ENCODE measurements at regions not wholly inside any gene's neighbourhood (a gene's known extent, or its start where the extent isn't known, plus 50 kb on each side); places are given as distances from the start of the nearest gene placed in this dataset.

DNA sequence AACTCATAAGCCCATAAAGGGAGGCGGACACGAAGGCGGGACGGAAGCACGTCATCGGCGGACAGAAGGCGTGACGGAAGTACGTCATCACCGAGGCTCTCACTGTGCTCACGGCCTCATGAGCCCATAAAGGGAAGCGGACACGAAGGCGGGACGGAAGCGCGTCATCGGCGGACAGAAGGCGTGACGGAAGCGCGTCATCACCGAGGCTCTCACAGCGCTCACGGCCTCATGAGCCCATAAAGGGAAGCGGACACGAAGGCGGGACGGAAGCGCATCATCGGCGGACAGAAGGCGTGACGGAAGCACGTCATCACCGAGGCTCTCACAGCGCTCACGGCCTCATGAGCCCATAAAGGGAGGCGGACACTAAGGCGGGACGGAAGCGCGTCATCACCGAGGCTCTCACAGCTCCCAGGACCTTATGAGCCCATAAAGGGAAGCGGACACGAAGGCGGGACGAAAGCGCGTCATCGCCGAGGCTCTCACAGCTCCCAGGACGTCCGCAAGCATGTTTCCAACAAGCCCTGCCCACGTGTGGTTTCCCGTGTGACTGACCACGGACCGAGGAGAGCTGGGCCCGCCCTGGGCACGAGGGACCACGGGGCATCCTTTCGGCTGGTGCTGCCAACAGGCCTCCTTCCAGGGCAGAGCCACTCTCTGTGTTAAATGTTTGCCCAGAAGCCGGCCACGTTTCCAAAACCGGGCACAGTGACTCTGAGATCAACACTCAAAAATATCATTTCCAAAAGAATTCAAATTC, 182.7 kb upstream of the SALL3 start:
- no peak for TF ChIP-seq EZH2 (IDR thresholded peaks at IDR 0.05; ENCODE audit: low read length)
- TF ChIP-seq, protein P1, sequence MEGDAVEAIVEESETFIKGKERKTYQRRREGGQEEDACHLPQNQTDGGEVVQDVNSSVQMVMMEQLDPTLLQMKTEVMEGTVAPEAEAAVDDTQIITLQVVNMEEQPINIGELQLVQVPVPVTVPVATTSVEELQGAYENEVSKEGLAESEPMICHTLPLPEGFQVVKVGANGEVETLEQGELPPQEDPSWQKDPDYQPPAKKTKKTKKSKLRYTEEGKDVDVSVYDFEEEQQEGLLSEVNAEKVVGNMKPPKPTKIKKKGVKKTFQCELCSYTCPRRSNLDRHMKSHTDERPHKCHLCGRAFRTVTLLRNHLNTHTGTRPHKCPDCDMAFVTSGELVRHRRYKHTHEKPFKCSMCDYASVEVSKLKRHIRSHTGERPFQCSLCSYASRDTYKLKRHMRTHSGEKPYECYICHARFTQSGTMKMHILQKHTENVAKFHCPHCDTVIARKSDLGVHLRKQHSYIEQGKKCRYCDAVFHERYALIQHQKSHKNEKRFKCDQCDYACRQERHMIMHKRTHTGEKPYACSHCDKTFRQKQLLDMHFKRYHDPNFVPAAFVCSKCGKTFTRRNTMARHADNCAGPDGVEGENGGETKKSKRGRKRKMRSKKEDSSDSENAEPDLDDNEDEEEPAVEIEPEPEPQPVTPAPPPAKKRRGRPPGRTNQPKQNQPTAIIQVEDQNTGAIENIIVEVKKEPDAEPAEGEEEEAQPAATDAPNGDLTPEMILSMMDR (optimal IDR thresholded peaks at IDR 0.05 in 1 of 3, IDR thresholded peaks at IDR 0.05 in 1 of 3, conservative IDR thresholded peaks at IDR 0.05 in 1 of 3; ENCODE audit: extremely low read depth in 1 of 3, insufficient read depth in 2 of 3, low read length in 3 of 3), result no peak

All from keratinocyte (primary cell).